HEK293 (cell line): ENCODE measurements at regions not wholly inside any gene's neighbourhood (a gene's known extent, or its start where the extent isn't known, plus 50 kb on each side); places are given as distances from the start of the nearest gene placed in this dataset.

Experiments
- CTCF ChIA-PET: fragments of 350-600 bp; formaldehyde crosslinking; extraction: SDS; loops from one replicate; lab custom pipeline; 2021; ENCODE audit warnings: antibody characterized with exemption; lab: Yijun Ruan, JAX
- POLR2A ChIA-PET: fragments of 300-600 bp; formaldehyde crosslinking; extraction: SDS; loops from one replicate; lab custom pipeline; 2020; ENCODE audit warnings: antibody characterized with exemption, inconsistent platforms; lab: Yijun Ruan, JAX
- H3K27ac ChIP-seq: fragments of 200-500 bp; sonication (Bioruptor generic); 2 replicates; pipeline ENCODE4 v1.5.1; 2014; ENCODE audit warnings: low read depth, low read length, control low read depth, inconsistent platforms; ENCODE audit errors: extremely low read depth
- H3K36me3 ChIP-seq, 2 experiments: fragments of 200-500 bp in 1 of 2; sonication (Bioruptor generic) in 1 of 2; 1 replicate in 1 of 2; 2 replicates in 1 of 2; pipeline ENCODE4 v1.5.1; 2014 to 2017; ENCODE audit warnings: inconsistent platforms in 2 of 2, low read length in 2 of 2; ENCODE audit not compliant: control insufficient read depth in 2 of 2, insufficient read depth in 1 of 2
- H3K4me1 ChIP-seq: fragments of 200-500 bp; sonication (Bioruptor generic); 2 replicates; pipeline ENCODE4 v1.5.1; 2014; ENCODE audit warnings: mild to moderate bottlenecking, low read length, inconsistent platforms; ENCODE audit not compliant: control insufficient read depth, insufficient read depth
- H3K4me3 ChIP-seq: 2 replicates; pipeline ENCODE4 v1.5.1; 2011; ENCODE audit warnings: low read depth, mild to moderate bottlenecking, control low read depth, low read length, moderate library complexity
- H3K9me3 ChIP-seq: fragments of 200-500 bp; sonication (Bioruptor generic); 2 replicates; pipeline ENCODE4 v1.5.1; 2014; ENCODE audit warnings: low read depth, low read length, inconsistent platforms; ENCODE audit not compliant: control insufficient read depth, insufficient read depth
- BCL11A ChIP-seq: fragments of 450-650 bp; formaldehyde crosslinking; IDR thresholded peaks from 2 replicates; pipeline ENCODE4 v1.5.1; 2016; ENCODE audit warnings: low read depth, missing biosample characterization, missing genetic modification characterization
- EGR2 ChIP-seq: fragments of 450-650 bp; formaldehyde crosslinking; IDR thresholded peaks from 2 replicates; pipeline ENCODE4 v1.5.1; 2016; ENCODE audit warnings: low read depth, missing biosample characterization, missing genetic modification characterization
- GLI4 ChIP-seq: fragments of 450-650 bp; formaldehyde crosslinking; IDR thresholded peaks from 2 replicates; pipeline ENCODE4 v1.5.1; 2016; ENCODE audit warnings: missing biosample characterization, missing genetic modification characterization
- GLIS1 ChIP-seq: fragments of 450-650 bp; formaldehyde crosslinking; IDR thresholded peaks from 2 replicates; pipeline ENCODE4 v1.5.1; 2016; ENCODE audit warnings: missing biosample characterization, missing genetic modification characterization
- PRDM1 ChIP-seq: fragments of 450-650 bp; formaldehyde crosslinking; IDR thresholded peaks from 2 replicates; pipeline ENCODE4; 2016; ENCODE audit warnings: missing biosample characterization, missing genetic modification characterization
- SP7 ChIP-seq: fragments of 450-650 bp; formaldehyde crosslinking; IDR thresholded peaks from 2 replicates; pipeline ENCODE4 v1.5.1; 2016; ENCODE audit warnings: missing biosample characterization, missing genetic modification characterization
- ZBTB21 ChIP-seq: fragments of 450-650 bp; formaldehyde crosslinking; IDR thresholded peaks from 2 replicates; pipeline ENCODE4 v1.5.1; 2017; ENCODE audit warnings: missing biosample characterization, missing genetic modification characterization
- ZIC2 ChIP-seq: fragments of 450-650 bp; formaldehyde crosslinking; IDR thresholded peaks from 2 replicates; pipeline ENCODE4 v1.5.1; 2016; ENCODE audit warnings: missing biosample characterization, missing genetic modification characterization
- ZNF10 ChIP-seq: fragments of 450-650 bp; formaldehyde crosslinking; IDR thresholded peaks from 2 replicates; pipeline ENCODE4 v1.5.1; 2017; ENCODE audit warnings: missing biosample characterization, missing genetic modification characterization
- ZNF121 ChIP-seq: fragments of 450-650 bp; formaldehyde crosslinking; IDR thresholded peaks from 2 replicates; pipeline ENCODE4 v1.5.1; 2016; ENCODE audit warnings: missing biosample characterization, missing genetic modification characterization
- ZNF138 ChIP-seq: fragments of 450-650 bp; formaldehyde crosslinking; IDR thresholded peaks from 2 replicates; pipeline ENCODE4 v1.5.1; 2016; ENCODE audit warnings: missing biosample characterization, missing genetic modification characterization, borderline replicate concordance
- ZNF140 ChIP-seq: fragments of 450-650 bp; formaldehyde crosslinking; IDR thresholded peaks from 2 replicates; pipeline ENCODE4 v1.5.1; 2016; ENCODE audit warnings: missing biosample characterization, missing genetic modification characterization
- ZNF157 ChIP-seq: fragments of 450-650 bp; formaldehyde crosslinking; IDR thresholded peaks from 2 replicates; pipeline ENCODE4 v1.5.1; 2016; ENCODE audit warnings: missing biosample characterization, missing genetic modification characterization
- ZNF223 ChIP-seq: fragments of 450-650 bp; formaldehyde crosslinking; IDR thresholded peaks from 2 replicates; pipeline ENCODE4 v1.5.1; 2016; ENCODE audit warnings: missing biosample characterization, missing genetic modification characterization
- ZNF335 ChIP-seq: fragments of 450-650 bp; formaldehyde crosslinking; conservative IDR thresholded peaks from 2 replicates; pipeline ENCODE4 v1.5.1; 2016; ENCODE audit warnings: missing biosample characterization, missing genetic modification characterization
- ZNF350 ChIP-seq: fragments of 450-650 bp; formaldehyde crosslinking; IDR thresholded peaks from 2 replicates; pipeline ENCODE4 v1.5.0; 2017; ENCODE audit warnings: missing biosample characterization, mild to moderate bottlenecking, missing genetic modification characterization
- ZNF394 ChIP-seq: fragments of 450-650 bp; formaldehyde crosslinking; IDR thresholded peaks from 2 replicates; pipeline ENCODE4 v1.5.1; 2016; ENCODE audit warnings: missing biosample characterization, missing genetic modification characterization, mild to moderate bottlenecking, moderate library complexity, borderline replicate concordance
- ZNF423 ChIP-seq: fragments of 450-650 bp; formaldehyde crosslinking; IDR thresholded peaks from 2 replicates; pipeline ENCODE4 v1.5.1; 2016; ENCODE audit warnings: missing biosample characterization, missing genetic modification characterization
- ZNF501 ChIP-seq: fragments of 450-650 bp; formaldehyde crosslinking; IDR thresholded peaks from 2 replicates; pipeline ENCODE4 v1.5.1; 2016; ENCODE audit warnings: missing biosample characterization, missing genetic modification characterization
- ZNF530 ChIP-seq: fragments of 450-650 bp; formaldehyde crosslinking; IDR thresholded peaks from 2 replicates; pipeline ENCODE4 v1.5.1; 2016; ENCODE audit warnings: low read depth, missing biosample characterization, missing genetic modification characterization
- ZNF621 ChIP-seq: fragments of 450-650 bp; formaldehyde crosslinking; IDR thresholded peaks from 2 replicates; pipeline ENCODE4 v1.5.1; 2017; ENCODE audit warnings: missing biosample characterization, missing genetic modification characterization
- ZNF626 ChIP-seq: fragments of 450-650 bp; sonication (Bioruptor Pico); formaldehyde crosslinking; IDR thresholded peaks from 2 replicates; pipeline ENCODE4 v1.5.1; 2018; ENCODE audit warnings: missing biosample characterization, missing genetic modification characterization, inconsistent platforms
- ZNF629 ChIP-seq: fragments of 450-650 bp; formaldehyde crosslinking; IDR thresholded peaks from 2 replicates; pipeline ENCODE4 v1.5.1; 2017; ENCODE audit warnings: missing biosample characterization, missing genetic modification characterization
- ZNF701 ChIP-seq: fragments of 450-650 bp; formaldehyde crosslinking; IDR thresholded peaks from 2 replicates; pipeline ENCODE4 v1.5.1; 2016; ENCODE audit warnings: missing biosample characterization, missing genetic modification characterization
- ZNF707 ChIP-seq: fragments of 450-650 bp; formaldehyde crosslinking; IDR thresholded peaks from 2 replicates; pipeline ENCODE4 v1.5.1; 2016; ENCODE audit warnings: missing biosample characterization, missing genetic modification characterization
- TF ChIP-seq, protein P1 (sequence below): fragments of 450-650 bp; formaldehyde crosslinking; IDR thresholded peaks from 2 replicates; pipeline ENCODE4 v1.5.1; 2017; ENCODE audit warnings: missing biosample characterization, mild to moderate bottlenecking, missing genetic modification characterization, moderate library complexity
- TF ChIP-seq, protein P2 (sequence below): fragments of 450-650 bp; formaldehyde crosslinking; IDR thresholded peaks from 2 replicates; pipeline ENCODE4 v1.5.1; 2016; ENCODE audit warnings: missing biosample characterization, missing genetic modification characterization

DNA sequence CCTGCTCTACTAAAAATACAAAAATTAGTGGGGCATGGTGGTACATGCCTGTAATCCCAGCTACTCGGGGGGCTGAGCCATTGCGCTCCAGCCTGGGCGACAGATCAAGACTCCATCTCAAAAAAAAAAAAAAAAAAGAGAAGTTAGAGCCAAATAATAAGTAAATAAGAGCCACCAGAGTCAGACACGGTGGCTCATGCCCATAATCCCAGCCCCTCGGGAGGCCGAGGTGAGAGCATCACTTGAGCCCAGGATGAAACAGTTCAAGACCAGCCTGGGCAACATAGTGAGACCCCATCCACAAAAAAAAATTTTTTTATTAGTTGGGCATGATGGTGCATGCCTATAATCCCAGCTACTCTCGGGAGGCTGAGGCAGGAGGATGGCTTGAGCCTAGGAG is 85.8 kb upstream of the LARP1 start:
- Histone ChIP-seq H3K36me3 (no peaks in the 10 kb centered on the region), H3K4me1 (no peaks in the 10 kb centered on the region), H3K4me3 (no peak overlapping the region), H3K9me3 (no peaks in the 10 kb centered on the region), H3K27ac (no peak overlapping the region)
- ChIA-PET POLR2A (no interaction called here), CTCF (interaction anchor here (1.2 kb wide), 1 partner anchor 19 kb away, joined by 6 read pairs; no protein-coding TSS in a partner anchor)
- TF ChIP-seq PRDM1 (tag by site-specific recombination) (no peak), ZNF621 (no peak), ZNF121 (tag by site-specific recombination) (peak; percentile 67; the same call in 1 of the 2 replicates)

- Histone ChIP-seq H3K9me3 (no peaks in the 10 kb centered on the region), H3K4me3 (no peak overlapping the region), H3K27ac (no peak overlapping the region), H3K36me3 (no peaks in the 10 kb centered on the region), H3K4me1 (no peaks in the 10 kb centered on the region)
- TF ChIP-seq GLIS1 (tag by site-specific recombination) = no peak
- peak; percentile 99 for TF ChIP-seq ZNF707 (tag by site-specific recombination)
- no peak for TF ChIP-seq ZBTB21
- POLR2A ChIA-PET = no interaction called here
- CTCF ChIA-PET = no interaction called here
Measured at GRCh38 chr5:154664869-154665268, 90.3 kb upstream of the LARP1 start.

DNA sequence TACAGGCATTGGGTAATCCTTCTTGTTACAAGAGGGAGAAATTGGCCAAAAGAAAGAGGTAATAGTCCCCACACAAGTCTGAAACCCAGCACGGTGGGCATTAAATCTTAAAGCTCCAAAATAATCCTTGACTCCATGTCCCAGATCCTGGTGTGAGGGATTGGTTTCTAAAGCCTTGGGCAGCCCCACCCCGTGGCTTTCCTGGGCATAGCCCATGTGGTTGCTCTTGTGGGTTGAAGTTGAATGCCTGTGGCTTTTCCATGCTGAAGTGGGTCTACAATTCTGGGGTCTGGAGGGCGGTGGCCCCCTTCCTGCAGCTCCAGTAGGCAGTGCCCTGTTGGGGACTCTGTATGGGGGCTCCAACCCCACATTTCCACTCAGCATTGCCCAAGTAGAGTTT is 91.8 kb upstream of the LARP1 start:
- Histone ChIP-seq H3K4me1 (no peaks in the 10 kb centered on the region), H3K27ac (no peak overlapping the region)
- CTCF ChIA-PET = interaction anchor here (1.0 kb wide), 1 partner anchor 13 kb away, joined by 3 read pairs; no protein-coding TSS in a partner anchor
- TF ChIP-seq EGR2 (tag by site-specific recombination) (no peak), BCL11A (tag by site-specific recombination) (no peak), ZNF350 (tag by site-specific recombination) (no peak)
- TF ChIP-seq, protein P1, sequence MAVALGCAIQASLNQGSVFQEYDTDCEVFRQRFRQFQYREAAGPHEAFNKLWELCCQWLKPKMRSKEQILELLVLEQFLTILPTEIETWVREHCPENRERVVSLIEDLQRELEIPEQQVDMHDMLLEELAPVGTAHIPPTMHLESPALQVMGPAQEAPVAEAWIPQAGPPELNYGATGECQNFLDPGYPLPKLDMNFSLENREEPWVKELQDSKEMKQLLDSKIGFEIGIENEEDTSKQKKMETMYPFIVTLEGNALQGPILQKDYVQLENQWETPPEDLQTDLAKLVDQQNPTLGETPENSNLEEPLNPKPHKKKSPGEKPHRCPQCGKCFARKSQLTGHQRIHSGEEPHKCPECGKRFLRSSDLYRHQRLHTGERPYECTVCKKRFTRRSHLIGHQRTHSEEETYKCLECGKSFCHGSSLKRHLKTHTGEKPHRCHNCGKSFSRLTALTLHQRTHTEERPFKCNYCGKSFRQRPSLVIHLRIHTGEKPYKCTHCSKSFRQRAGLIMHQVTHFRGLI = no peak
- TF ChIP-seq, all 188 proteins: peak for 0
- H3K9me3 ChIP-seq = no peaks in the 10 kb centered on the region
- no peak overlapping the region for H3K4me3 ChIP-seq
- POLR2A ChIA-PET = no interaction called here
- no peaks in the 10 kb centered on the region for H3K36me3 ChIP-seq

GRCh38 chr5:154654486-154655371 is 100.4 kb upstream of the LARP1 start:
- Histone ChIP-seq H3K9me3 (no peaks in the 10 kb centered on the region), H3K4me1 (no peaks in the 10 kb centered on the region), H3K4me3 (no peak overlapping the region), H3K27ac (no peak overlapping the region), H3K36me3 (no peaks in the 10 kb centered on the region)
- POLR2A ChIA-PET = no interaction called here
- CTCF ChIA-PET = interaction anchor here (0.6 to 0.7 kb wide), 5 partner anchors 29 to 617 kb away, joined by 3 to 5 read pairs (median 3); no protein-coding TSS in a partner anchor
- TF ChIP-seq ZNF157 (no peak), PRDM1 (tag by site-specific recombination) (no peak), ZNF501 (tag by site-specific recombination) (no peak), ZNF626 (no peak), ZNF629 (tag by site-specific recombination) (0 out of 2 replicates have a peak, but pooled peaks have one; percentile 16), ZNF530 (tag by site-specific recombination) (no peak), GLI4 (tag by site-specific recombination) (no peak), ZNF223 (tag by site-specific recombination) (no peak), ZNF394 (tag by site-specific recombination) (no peak), ZNF140 (tag by site-specific recombination) (no peak), ZIC2 (tag by site-specific recombination) (no peak), ZNF701 (tag by site-specific recombination) (no peak), ZNF138 (no peak), ZNF335 (tag by site-specific recombination) (peak; percentile 27), ZNF423 (no peak), ZNF10 (peak; percentile 87), SP7 (no peak)
- TF ChIP-seq, protein P2, sequence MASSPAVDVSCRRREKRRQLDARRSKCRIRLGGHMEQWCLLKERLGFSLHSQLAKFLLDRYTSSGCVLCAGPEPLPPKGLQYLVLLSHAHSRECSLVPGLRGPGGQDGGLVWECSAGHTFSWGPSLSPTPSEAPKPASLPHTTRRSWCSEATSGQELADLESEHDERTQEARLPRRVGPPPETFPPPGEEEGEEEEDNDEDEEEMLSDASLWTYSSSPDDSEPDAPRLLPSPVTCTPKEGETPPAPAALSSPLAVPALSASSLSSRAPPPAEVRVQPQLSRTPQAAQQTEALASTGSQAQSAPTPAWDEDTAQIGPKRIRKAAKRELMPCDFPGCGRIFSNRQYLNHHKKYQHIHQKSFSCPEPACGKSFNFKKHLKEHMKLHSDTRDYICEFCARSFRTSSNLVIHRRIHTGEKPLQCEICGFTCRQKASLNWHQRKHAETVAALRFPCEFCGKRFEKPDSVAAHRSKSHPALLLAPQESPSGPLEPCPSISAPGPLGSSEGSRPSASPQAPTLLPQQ (tag by site-specific recombination) = no peak
